Adipocyte (in vitro differentiated cells): ENCODE measurements at regions not wholly inside any gene's neighbourhood (a gene's known extent, or its start where the extent isn't known, plus 50 kb on each side); places are given as distances from the start of the nearest gene placed in this dataset.

Source experiments
- DNase-seq: peaks from one replicate; pipeline ENCODE4 v3.0.0-alpha.2; 2015; ENCODE audit warnings: low read depth
- H3K27me3 ChIP-seq: replicated peaks from 2 replicates; pipeline ENCODE4 v1.7.0; 2013; ENCODE audit warnings: mild to moderate bottlenecking, low read length, moderate library complexity; ENCODE audit not compliant: control insufficient read depth, insufficient read depth
- H3K36me3 ChIP-seq: 2 replicates; pipeline ENCODE4 v1.7.0; 2013; ENCODE audit warnings: low read length, mild to moderate bottlenecking, moderate library complexity; ENCODE audit not compliant: control insufficient read depth, insufficient read depth, severe bottlenecking
- H3K4me1 ChIP-seq: 2 replicates; pipeline ENCODE4 v1.7.0; 2013; ENCODE audit warnings: mild to moderate bottlenecking, low read length, moderate library complexity; ENCODE audit not compliant: control insufficient read depth, insufficient read depth
- H3K4me3 ChIP-seq: 2 replicates; pipeline ENCODE4 v1.7.0; 2013; ENCODE audit warnings: mild to moderate bottlenecking, low read length, moderate library complexity
- H3K9ac ChIP-seq: 2 replicates; pipeline ENCODE4 v1.7.0; 2013; ENCODE audit warnings: mild to moderate bottlenecking, low read length, moderate library complexity
- H3K9me3 ChIP-seq: 2 replicates; pipeline ENCODE4 v1.7.0; 2013; ENCODE audit warnings: mild to moderate bottlenecking, low read length, moderate library complexity; ENCODE audit not compliant: control insufficient read depth

DNA sequence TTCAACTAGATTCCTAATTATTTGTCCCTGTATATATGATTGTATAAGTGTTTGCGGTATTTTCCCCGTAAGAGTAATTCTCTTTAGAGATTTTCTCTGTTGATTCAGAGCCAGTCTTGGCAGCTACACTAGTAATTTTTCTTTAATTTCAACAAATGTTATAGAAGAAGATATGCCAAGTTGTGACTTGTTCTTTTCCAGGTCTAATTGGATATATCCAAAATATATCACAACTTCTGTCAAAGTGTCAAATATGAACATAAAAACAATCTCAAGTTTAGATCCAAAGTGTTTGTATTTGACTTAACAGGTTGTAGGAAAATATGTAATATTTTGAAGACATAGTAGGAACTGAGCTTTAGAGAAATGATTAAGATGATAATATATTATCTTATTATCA is 733.9 kb upstream of the SLITRK5 start:
- H3K4me3 ChIP-seq, result no peak overlapping the region
- H3K4me1 ChIP-seq, result no peaks in the 10 kb centered on the region
- H3K9me3 ChIP-seq, result no peaks in the 10 kb centered on the region
- no peaks in the 10 kb centered on the region for H3K36me3 ChIP-seq
- DNase-seq, result no peak
- H3K9ac ChIP-seq, result no peak overlapping the region
- H3K27me3 ChIP-seq, result no peaks in the 10 kb centered on the region

DNA sequence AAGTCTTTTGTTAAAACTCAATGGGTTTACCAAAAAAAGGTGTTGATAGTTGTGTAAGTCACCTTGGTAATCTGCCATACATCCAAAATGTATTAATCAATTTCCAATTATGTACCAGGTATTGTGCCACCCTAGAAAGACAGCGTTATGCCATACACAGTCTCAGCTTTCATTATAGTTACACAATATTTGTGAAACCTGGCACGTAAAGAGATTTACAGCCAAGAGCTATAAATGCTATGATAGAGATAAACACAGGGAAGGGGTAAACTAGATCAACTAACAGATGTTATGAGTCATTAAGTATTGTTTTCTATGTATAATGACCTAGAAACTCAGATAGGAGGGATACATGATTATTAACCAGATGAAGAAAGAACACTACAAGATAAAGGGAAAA is 725.6 kb upstream of the SLITRK5 start:
- no peaks in the 10 kb centered on the region for H3K36me3 ChIP-seq
- no peaks in the 10 kb centered on the region for H3K9me3 ChIP-seq
- no peak overlapping the region for H3K9ac ChIP-seq
- H3K4me1 ChIP-seq, result no peaks in the 10 kb centered on the region
- H3K27me3 ChIP-seq, result no peaks in the 10 kb centered on the region
- DNase-seq, result no peak
- H3K4me3 ChIP-seq, result no peak overlapping the region

DNA sequence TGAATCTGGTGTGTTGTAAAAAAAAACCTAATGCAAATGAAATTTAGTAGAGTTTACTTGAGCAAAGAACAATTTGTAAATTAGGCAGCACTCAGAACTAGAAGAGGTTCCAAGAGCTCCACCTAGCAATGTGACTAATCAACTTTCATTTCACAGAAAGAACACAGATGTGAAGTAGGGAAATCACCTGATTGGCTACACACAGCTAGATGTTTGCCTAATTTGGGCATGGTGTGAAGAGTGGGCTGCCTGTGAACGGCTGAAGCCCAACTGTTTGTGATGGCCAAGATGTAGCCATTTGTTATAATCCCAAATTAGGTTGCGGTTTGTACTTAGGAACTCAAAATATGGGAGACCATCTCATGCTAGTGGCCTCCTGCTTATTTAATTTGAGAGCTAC is 724.4 kb upstream of the SLITRK5 start:
- Histone ChIP-seq H3K4me3 (no peak overlapping the region), H3K27me3 (no peaks in the 10 kb centered on the region), H3K9me3 (no peaks in the 10 kb centered on the region), H3K9ac (no peak overlapping the region), H3K4me1 (no peaks in the 10 kb centered on the region), H3K36me3 (no peaks in the 10 kb centered on the region)
- DNase-seq, result no peak

DNA sequence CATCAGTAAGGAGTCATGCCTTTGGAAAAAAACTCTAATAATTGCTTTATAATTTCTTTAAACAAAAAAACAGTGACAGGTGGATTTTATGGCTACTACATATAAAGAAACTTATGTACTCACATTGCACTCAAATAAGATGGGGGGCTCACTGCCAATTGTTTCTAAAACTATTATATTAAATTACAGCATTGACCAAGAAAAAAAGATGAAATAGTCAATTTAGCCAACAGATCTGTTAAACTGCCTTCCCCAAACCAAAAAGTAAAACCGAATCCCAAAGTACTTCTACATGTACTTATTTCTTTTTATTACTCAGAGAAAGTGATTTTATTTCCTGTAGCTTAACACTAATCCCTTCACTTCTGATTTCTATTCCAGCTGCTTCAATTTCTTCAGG is 716.8 kb upstream of the SLITRK5 start:
- Histone ChIP-seq H3K4me1 (no peaks in the 10 kb centered on the region), H3K9ac (no peak overlapping the region), H3K9me3 (peaks cover 4% of the 10 kb centered on the region), H3K27me3 (no peaks in the 10 kb centered on the region), H3K36me3 (no peaks in the 10 kb centered on the region), H3K4me3 (no peak overlapping the region)
- no peak for DNase-seq

DNA sequence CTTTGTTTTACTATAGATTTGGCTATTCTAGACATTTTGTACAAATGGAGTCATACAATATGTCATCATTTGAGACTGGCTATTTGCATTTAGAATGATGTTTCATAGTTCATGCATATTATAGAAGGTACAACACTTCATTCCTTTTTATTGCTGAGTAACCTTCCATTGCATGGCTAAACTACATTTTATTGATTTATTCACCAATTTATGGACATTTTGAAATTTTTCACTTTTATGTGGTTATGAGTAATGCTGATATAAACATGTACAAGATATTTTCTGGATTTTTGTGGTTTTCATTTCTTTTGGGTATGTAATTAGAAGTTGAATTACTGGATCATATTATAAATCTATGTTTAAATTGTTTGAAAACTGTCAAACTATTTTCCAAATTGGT is 710.3 kb upstream of the SLITRK5 start:
- peaks cover 4% of the 10 kb centered on the region for H3K9me3 ChIP-seq
- no peak overlapping the region for H3K9ac ChIP-seq
- no peaks in the 10 kb centered on the region for H3K36me3 ChIP-seq
- no peak for DNase-seq
- H3K4me3 ChIP-seq, result no peak overlapping the region
- no peaks in the 10 kb centered on the region for H3K4me1 ChIP-seq
- H3K27me3 ChIP-seq, result no peaks in the 10 kb centered on the region

DNA sequence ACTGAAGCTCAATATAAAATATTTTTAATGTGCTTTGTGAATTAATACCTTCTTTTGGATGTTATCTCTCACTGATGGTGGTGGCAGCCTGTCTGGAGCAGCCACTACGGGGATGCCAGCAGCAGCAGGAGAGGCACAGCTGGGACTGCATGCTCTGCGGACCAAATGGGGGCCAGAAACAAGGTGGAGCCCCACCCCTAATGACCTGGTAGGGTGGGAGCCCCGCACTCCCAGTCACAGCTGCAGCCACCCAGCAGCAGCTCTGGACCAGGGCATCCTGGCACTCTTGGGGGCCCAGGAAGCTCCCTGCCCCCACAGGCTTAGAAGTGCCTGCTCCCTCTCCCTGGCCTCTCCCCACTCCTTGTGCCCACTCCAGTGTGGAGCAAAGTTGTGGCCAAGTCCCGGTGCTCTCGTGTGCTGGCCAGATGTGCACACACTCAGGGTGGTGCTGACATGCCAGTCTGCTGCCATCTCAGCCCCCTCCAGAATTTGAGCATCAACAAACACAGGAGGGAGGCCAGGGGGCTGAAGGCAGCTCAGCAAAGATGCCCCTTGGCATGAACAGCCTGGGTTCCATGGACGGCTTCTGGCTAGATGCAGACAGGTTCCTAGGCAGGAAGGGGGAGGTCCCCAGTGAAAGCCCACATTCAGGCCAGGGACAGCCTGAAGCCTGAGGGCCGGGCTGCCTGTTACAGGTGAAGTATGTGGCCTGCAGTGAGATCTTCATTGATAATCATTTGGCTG is 696.7 kb upstream of the SLITRK5 start:
- Histone ChIP-seq H3K36me3 (no peaks in the 10 kb centered on the region), H3K4me1 (peaks cover 8% of the 10 kb centered on the region), H3K9ac (no peak overlapping the region), H3K4me3 (no peak overlapping the region), H3K9me3 (no peaks in the 10 kb centered on the region), H3K27me3 (no peaks in the 10 kb centered on the region)
- no peak for DNase-seq

DNA sequence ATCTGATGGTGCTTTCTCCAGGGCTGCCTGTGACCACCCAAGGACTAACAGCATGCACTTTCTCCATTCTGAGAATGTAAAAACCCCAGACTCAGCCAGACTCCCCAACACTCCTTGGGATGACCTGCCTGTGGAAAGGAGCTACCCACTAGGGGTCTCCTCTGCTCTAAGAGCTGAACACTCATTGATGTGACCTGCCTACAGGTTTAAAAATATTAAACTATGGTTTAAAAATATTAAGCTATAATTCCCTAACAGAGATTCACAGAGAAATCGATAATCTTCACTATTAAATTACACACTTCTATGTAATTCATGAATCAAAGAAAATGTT is 696.2 kb upstream of the SLITRK5 start:
- no peaks in the 10 kb centered on the region for H3K27me3 ChIP-seq
- H3K36me3 ChIP-seq, result no peaks in the 10 kb centered on the region
- no peaks in the 10 kb centered on the region for H3K9me3 ChIP-seq
- H3K4me1 ChIP-seq, result peaks cover 8% of the 10 kb centered on the region
- H3K9ac ChIP-seq, result no peak overlapping the region
- no peak for DNase-seq
- no peak overlapping the region for H3K4me3 ChIP-seq

DNA sequence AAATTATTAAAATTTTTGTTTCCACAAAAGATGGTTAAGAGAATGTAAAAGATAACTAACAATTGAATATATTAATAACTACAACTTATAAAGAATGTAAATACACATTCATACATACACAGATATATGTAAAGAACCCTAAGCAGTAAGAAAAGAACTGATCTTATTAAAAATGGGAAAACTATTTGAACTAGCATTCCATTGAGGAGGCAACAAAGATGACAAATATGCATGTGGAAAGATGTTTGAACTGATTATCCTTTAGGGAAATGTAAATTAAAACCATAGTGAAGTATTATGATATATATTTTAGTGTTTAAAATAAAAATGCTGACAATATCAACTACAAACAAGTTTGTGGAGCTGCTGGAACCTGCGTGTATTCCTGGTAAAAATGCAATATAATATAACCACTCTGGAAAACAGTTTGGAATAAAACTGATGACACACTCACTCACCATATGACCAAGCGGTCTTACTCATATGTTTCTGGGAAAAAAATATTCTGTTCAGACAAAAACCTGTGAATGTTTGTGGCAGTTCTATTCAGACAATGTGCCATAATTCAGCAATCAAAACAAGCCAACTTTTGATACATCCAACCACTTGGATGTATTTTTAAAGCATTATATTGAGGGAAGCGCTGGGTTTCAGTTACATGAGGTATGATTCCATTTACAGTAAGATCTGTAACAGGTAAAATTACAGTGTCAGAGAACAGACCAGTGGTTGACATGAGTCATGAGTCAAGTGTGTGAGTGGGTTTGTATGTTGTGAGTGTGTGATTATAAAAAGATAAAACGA is 694.4 kb upstream of the SLITRK5 start:
- no peak for DNase-seq
- Histone ChIP-seq H3K9ac (no peak overlapping the region), H3K27me3 (no peaks in the 10 kb centered on the region), H3K4me3 (no peak overlapping the region), H3K4me1 (peaks cover 8% of the 10 kb centered on the region), H3K9me3 (no peaks in the 10 kb centered on the region), H3K36me3 (no peaks in the 10 kb centered on the region)

DNA sequence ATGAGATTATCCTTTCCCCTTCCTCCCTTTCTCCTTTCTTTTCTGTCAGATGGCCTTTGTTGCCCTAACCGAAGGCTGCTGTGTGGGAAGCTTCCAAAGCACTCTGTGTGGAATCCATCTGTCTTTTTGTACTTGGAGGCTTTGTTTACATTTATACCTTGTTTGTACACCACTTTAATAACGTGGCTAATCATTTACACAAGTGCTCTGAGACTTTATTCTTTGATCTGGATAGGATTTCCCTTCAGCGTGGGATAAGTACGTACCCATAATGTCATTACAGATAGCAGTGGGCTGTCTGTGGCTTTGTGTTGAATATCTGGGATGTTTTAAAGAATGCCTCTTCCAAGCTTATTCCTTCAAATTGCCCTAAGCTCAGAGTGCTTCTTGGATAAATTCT is 684.7 kb upstream of the SLITRK5 start:
- H3K27me3 ChIP-seq, result no peaks in the 10 kb centered on the region
- no peak overlapping the region for H3K9ac ChIP-seq
- no peak overlapping the region for H3K4me3 ChIP-seq
- DNase-seq, result no peak
- no peaks in the 10 kb centered on the region for H3K4me1 ChIP-seq
- H3K9me3 ChIP-seq, result no peaks in the 10 kb centered on the region
- no peaks in the 10 kb centered on the region for H3K36me3 ChIP-seq

DNA sequence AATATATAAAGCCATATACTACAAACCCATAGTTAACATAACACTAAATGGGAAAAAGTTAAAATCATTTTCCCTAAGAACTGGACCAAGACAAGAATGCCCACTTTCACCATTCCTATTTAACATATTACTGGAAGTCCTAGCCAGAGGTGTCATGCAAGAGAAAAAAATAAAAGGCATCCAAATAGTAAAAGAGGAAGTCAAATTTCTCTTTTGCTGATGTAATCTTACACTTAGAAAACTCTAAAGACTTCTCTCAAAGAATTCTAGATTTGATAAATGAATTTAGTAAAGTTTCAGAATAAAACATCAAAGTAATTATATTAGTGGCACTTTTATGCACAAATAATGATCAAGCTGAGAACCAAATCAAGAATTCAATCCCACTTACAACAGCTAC is 678.9 kb upstream of the SLITRK5 start:
- Histone ChIP-seq H3K27me3 (no peaks in the 10 kb centered on the region), H3K4me3 (no peak overlapping the region), H3K9me3 (peaks cover 20% of the 10 kb centered on the region), H3K36me3 (no peaks in the 10 kb centered on the region), H3K4me1 (no peaks in the 10 kb centered on the region), H3K9ac (no peak overlapping the region)
- DNase-seq, result no peak

DNA sequence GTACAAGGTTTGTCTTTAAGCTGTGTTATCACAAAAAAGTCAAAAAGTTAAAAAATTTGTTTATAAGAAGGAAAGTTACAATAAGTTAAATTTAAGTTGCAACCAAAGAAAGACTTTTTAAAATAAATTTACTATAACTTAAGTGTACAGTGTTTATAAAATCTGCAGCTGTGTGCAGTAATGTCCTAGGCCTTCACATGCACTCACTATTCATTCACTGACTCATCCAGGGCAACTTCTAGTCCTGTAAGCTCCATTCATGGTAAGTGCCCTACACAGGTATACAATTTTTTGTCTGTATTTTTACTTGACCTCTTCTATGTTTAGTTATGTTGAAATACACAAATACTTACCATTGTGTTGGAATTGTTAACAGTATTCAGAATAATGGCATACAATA is 667.9 kb upstream of the SLITRK5 start:
- Histone ChIP-seq H3K9me3 (no peaks in the 10 kb centered on the region), H3K27me3 (no peaks in the 10 kb centered on the region), H3K4me3 (no peak overlapping the region), H3K9ac (no peak overlapping the region), H3K4me1 (no peaks in the 10 kb centered on the region), H3K36me3 (no peaks in the 10 kb centered on the region)
- DNase-seq, result no peak
